ENCODE measurements at regions not wholly inside any gene's neighbourhood (a gene's known extent, or its start where the extent isn't known, plus 50 kb on each side); places are given as distances from the start of the nearest gene placed in this dataset.

GRCh38 chr20:24792641-24793495 lies 156.2 kb upstream of the CST7 start:
- TF ChIP-seq, protein P1, sequence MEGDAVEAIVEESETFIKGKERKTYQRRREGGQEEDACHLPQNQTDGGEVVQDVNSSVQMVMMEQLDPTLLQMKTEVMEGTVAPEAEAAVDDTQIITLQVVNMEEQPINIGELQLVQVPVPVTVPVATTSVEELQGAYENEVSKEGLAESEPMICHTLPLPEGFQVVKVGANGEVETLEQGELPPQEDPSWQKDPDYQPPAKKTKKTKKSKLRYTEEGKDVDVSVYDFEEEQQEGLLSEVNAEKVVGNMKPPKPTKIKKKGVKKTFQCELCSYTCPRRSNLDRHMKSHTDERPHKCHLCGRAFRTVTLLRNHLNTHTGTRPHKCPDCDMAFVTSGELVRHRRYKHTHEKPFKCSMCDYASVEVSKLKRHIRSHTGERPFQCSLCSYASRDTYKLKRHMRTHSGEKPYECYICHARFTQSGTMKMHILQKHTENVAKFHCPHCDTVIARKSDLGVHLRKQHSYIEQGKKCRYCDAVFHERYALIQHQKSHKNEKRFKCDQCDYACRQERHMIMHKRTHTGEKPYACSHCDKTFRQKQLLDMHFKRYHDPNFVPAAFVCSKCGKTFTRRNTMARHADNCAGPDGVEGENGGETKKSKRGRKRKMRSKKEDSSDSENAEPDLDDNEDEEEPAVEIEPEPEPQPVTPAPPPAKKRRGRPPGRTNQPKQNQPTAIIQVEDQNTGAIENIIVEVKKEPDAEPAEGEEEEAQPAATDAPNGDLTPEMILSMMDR (IDR thresholded peaks at IDR 0.05 in 8 of 11, conservative IDR thresholded peaks at IDR 0.05 in 3 of 11), result no peak
- TF ChIP-seq POLR2A (IDR thresholded peaks at IDR 0.05) (no peak), POLR2AphosphoS5 (IDR thresholded peaks at IDR 0.05) (no peak)
